Rectal smooth muscle tissue (tissue), 1 donor: ENCODE measurements at regions not wholly inside any gene's neighbourhood (a gene's known extent, or its start where the extent isn't known, plus 50 kb on each side); places are given as distances from the start of the nearest gene placed in this dataset.

ENCODE experiments used
- H3K27ac ChIP-seq: one replicate; pipeline ENCODE4 v1.7.0; 2013; ENCODE audit warnings: low read depth, low read length, inconsistent platforms
- H3K27me3 ChIP-seq: one replicate; pipeline ENCODE4 v1.7.0; 2013; ENCODE audit warnings: low read length; ENCODE audit not compliant: control insufficient read depth, insufficient read depth
- H3K36me3 ChIP-seq: one replicate; pipeline ENCODE4 v1.7.0; 2013; ENCODE audit warnings: low read length; ENCODE audit not compliant: control insufficient read depth, insufficient read depth
- H3K4me1 ChIP-seq: one replicate; pipeline ENCODE4 v1.7.0; 2013; ENCODE audit warnings: low read length; ENCODE audit not compliant: control insufficient read depth, insufficient read depth
- H3K4me3 ChIP-seq: one replicate; pipeline ENCODE4 v1.7.0; 2013; ENCODE audit warnings: low read length
- H3K9ac ChIP-seq: one replicate; pipeline ENCODE4 v1.7.0; 2013; ENCODE audit warnings: low read length

GRCh38 chr4:31657859-31658570 is 937.8 kb downstream of the PCDH7 start:
- Histone ChIP-seq H3K27me3 (no peaks in the 10 kb centered on the region), H3K9ac (no peak overlapping the region), H3K4me3 (no peak overlapping the region), H3K4me1 (no peaks in the 10 kb centered on the region), H3K36me3 (no peaks in the 10 kb centered on the region), H3K27ac (no peak overlapping the region)

- Histone ChIP-seq H3K4me1 (no peaks in the 10 kb centered on the region), H3K4me3 (no peak overlapping the region)
Measured at GRCh38 chr4:31660916-31661315, 940.7 kb downstream of the PCDH7 start.

GRCh38 chr4:31662951-31663350 is 942.8 kb downstream of the PCDH7 start:
- Histone ChIP-seq H3K4me1 (no peaks in the 10 kb centered on the region), H3K27me3 (no peaks in the 10 kb centered on the region), H3K27ac (no peak overlapping the region), H3K4me3 (no peak overlapping the region), H3K9ac (no peak overlapping the region), H3K36me3 (no peaks in the 10 kb centered on the region)

More at GRCh38 chr4:31660916-31661315, 940.7 kb downstream of the PCDH7 start:
- Histone ChIP-seq H3K27me3 (no peaks in the 10 kb centered on the region), H3K9ac (no peak overlapping the region), H3K27ac (no peak overlapping the region), H3K36me3 (no peaks in the 10 kb centered on the region)

GRCh38 chr4:31667686-31668085 is 947.5 kb downstream of the PCDH7 start:
- no peaks in the 10 kb centered on the region for H3K4me1 ChIP-seq
- no peak overlapping the region for H3K4me3 ChIP-seq
- H3K9ac ChIP-seq = no peak overlapping the region
- no peaks in the 10 kb centered on the region for H3K36me3 ChIP-seq
- H3K27me3 ChIP-seq = no peaks in the 10 kb centered on the region
- H3K27ac ChIP-seq = no peak overlapping the region

- no peak overlapping the region for H3K27ac ChIP-seq
- no peaks in the 10 kb centered on the region for H3K4me1 ChIP-seq
- H3K27me3 ChIP-seq = no peaks in the 10 kb centered on the region
- H3K9ac ChIP-seq = no peak overlapping the region
- H3K4me3 ChIP-seq = no peak overlapping the region
- H3K36me3 ChIP-seq = no peaks in the 10 kb centered on the region
Measured at GRCh38 chr4:31674313-31674947, 954.3 kb downstream of the PCDH7 start.

- H3K4me1 ChIP-seq = no peaks in the 10 kb centered on the region
Measured at GRCh38 chr4:31678356-31678755, 958.2 kb downstream of the PCDH7 start.

GRCh38 chr4:31682796-31683195 is 962.6 kb downstream of the PCDH7 start:
- Histone ChIP-seq H3K4me3 (no peak overlapping the region), H3K36me3 (no peaks in the 10 kb centered on the region), H3K27me3 (no peaks in the 10 kb centered on the region), H3K4me1 (no peaks in the 10 kb centered on the region), H3K27ac (no peak overlapping the region), H3K9ac (no peak overlapping the region)

More at GRCh38 chr4:31678356-31678755, 958.2 kb downstream of the PCDH7 start:
- H3K9ac ChIP-seq = no peak overlapping the region
- H3K27me3 ChIP-seq = no peaks in the 10 kb centered on the region
- H3K27ac ChIP-seq = no peak overlapping the region
- no peaks in the 10 kb centered on the region for H3K36me3 ChIP-seq
- no peak overlapping the region for H3K4me3 ChIP-seq

GRCh38 chr4:31687717-31688342 is 967.7 kb downstream of the PCDH7 start:
- no peak overlapping the region for H3K27ac ChIP-seq
- H3K9ac ChIP-seq = no peak overlapping the region
- no peaks in the 10 kb centered on the region for H3K27me3 ChIP-seq
- no peaks in the 10 kb centered on the region for H3K4me1 ChIP-seq
- no peak overlapping the region for H3K4me3 ChIP-seq
- no peaks in the 10 kb centered on the region for H3K36me3 ChIP-seq

GRCh38 chr4:31692399-31692940 is 972.3 kb downstream of the PCDH7 start:
- Histone ChIP-seq H3K9ac (no peak overlapping the region), H3K27me3 (no peaks in the 10 kb centered on the region), H3K4me3 (no peak overlapping the region), H3K36me3 (no peaks in the 10 kb centered on the region), H3K27ac (no peak overlapping the region), H3K4me1 (no peaks in the 10 kb centered on the region)

GRCh38 chr4:31701256-31701655 is 981.1 kb downstream of the PCDH7 start:
- H3K27ac ChIP-seq = no peak overlapping the region
- no peaks in the 10 kb centered on the region for H3K4me1 ChIP-seq
- no peak overlapping the region for H3K4me3 ChIP-seq

GRCh38 chr4:31702326-31702725 is 982.2 kb downstream of the PCDH7 start:
- no peak overlapping the region for H3K4me3 ChIP-seq
- no peaks in the 10 kb centered on the region for H3K27me3 ChIP-seq
- no peak overlapping the region for H3K27ac ChIP-seq
- H3K4me1 ChIP-seq = no peaks in the 10 kb centered on the region
- no peak overlapping the region for H3K9ac ChIP-seq
- no peaks in the 10 kb centered on the region for H3K36me3 ChIP-seq

More at GRCh38 chr4:31701256-31701655, 981.1 kb downstream of the PCDH7 start:
- Histone ChIP-seq H3K27me3 (no peaks in the 10 kb centered on the region), H3K36me3 (no peaks in the 10 kb centered on the region), H3K9ac (no peak overlapping the region)

- H3K27ac ChIP-seq = no peak overlapping the region
- no peak overlapping the region for H3K9ac ChIP-seq
- H3K4me3 ChIP-seq = no peak overlapping the region
- H3K27me3 ChIP-seq = no peaks in the 10 kb centered on the region
- no peaks in the 10 kb centered on the region for H3K36me3 ChIP-seq
- H3K4me1 ChIP-seq = no peaks in the 10 kb centered on the region
Measured at GRCh38 chr4:31714238-31714637, 994.1 kb downstream of the PCDH7 start.
